ENCODE measurements at regions not wholly inside any gene's neighbourhood (a gene's known extent, or its start where the extent isn't known, plus 50 kb on each side); places are given as distances from the start of the nearest gene placed in this dataset.

DNA sequence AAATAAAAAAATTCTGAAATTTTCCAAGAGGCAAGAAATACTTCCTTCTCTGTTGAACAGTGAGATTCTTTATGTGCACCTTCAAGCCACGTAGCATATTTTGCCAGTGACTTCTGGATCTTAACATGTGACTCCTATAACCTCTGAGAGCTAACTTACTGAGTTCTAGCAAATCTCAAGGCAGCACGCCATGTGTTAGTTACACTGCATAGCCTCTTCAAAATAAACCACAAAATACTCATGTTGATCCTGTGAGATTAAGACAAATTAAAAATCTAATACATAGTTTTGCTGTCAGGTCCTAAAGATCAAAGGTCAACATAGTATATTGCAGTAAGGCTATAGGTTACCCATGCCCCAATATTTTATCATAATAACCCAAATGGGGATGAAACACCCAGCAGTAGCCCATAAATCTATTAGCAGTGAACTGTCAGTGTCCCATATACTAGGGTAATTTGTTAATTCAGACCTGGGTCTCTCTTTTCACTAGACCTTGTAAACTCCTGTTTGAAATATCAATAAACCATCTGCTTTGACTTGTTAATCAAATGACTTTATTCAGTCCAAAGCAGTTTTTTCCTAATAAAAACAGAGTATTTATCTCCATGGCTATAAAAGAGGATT, 343.1 kb downstream of the ZFHX3 start:
- TF ChIP-seq, protein P1, sequence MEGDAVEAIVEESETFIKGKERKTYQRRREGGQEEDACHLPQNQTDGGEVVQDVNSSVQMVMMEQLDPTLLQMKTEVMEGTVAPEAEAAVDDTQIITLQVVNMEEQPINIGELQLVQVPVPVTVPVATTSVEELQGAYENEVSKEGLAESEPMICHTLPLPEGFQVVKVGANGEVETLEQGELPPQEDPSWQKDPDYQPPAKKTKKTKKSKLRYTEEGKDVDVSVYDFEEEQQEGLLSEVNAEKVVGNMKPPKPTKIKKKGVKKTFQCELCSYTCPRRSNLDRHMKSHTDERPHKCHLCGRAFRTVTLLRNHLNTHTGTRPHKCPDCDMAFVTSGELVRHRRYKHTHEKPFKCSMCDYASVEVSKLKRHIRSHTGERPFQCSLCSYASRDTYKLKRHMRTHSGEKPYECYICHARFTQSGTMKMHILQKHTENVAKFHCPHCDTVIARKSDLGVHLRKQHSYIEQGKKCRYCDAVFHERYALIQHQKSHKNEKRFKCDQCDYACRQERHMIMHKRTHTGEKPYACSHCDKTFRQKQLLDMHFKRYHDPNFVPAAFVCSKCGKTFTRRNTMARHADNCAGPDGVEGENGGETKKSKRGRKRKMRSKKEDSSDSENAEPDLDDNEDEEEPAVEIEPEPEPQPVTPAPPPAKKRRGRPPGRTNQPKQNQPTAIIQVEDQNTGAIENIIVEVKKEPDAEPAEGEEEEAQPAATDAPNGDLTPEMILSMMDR (IDR thresholded peaks at IDR 0.05; ENCODE audit: insufficient read depth, low read length, poor library complexity, severe bottlenecking): no peak
- TF ChIP-seq EZH2phosphoT487 (conservative IDR thresholded peaks at IDR 0.05; ENCODE audit: low read length): no peak
